Esophagus squamous epithelium (tissue), 4 donors: ENCODE measurements at regions not wholly inside any gene's neighbourhood (a gene's known extent, or its start where the extent isn't known, plus 50 kb on each side); places are given as distances from the start of the nearest gene placed in this dataset.

Source experiments
- POLR2A ChIP-seq, 4 donors: fragments of 450-650 bp; IDR thresholded peaks; one replicate each; pipeline ENCODE4 v1.6.1; 2017; ENCODE audit warnings: antibody characterized with exemption in 4 of 4, mild to moderate bottlenecking in 4 of 4, moderate library complexity in 3 of 4
- TF ChIP-seq, protein P1 (sequence below), 6 experiments: fragments of 450-650 bp in 4 of 6; fragments of 200-600 bp in 2 of 6; sonication (generic) in 2 of 6; IDR thresholded peaks; one replicate each; pipeline ENCODE4 v1.5.1; 2016 to 2019; ENCODE audit warnings: antibody characterized with exemption in 6 of 6, mild to moderate bottlenecking in 4 of 6, moderate library complexity in 4 of 6

GRCh38 chr5:17947029-17947428 is 312.8 kb downstream of the TAF11L14 start:
- TF ChIP-seq, protein P1, sequence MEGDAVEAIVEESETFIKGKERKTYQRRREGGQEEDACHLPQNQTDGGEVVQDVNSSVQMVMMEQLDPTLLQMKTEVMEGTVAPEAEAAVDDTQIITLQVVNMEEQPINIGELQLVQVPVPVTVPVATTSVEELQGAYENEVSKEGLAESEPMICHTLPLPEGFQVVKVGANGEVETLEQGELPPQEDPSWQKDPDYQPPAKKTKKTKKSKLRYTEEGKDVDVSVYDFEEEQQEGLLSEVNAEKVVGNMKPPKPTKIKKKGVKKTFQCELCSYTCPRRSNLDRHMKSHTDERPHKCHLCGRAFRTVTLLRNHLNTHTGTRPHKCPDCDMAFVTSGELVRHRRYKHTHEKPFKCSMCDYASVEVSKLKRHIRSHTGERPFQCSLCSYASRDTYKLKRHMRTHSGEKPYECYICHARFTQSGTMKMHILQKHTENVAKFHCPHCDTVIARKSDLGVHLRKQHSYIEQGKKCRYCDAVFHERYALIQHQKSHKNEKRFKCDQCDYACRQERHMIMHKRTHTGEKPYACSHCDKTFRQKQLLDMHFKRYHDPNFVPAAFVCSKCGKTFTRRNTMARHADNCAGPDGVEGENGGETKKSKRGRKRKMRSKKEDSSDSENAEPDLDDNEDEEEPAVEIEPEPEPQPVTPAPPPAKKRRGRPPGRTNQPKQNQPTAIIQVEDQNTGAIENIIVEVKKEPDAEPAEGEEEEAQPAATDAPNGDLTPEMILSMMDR (IDR thresholded peaks at IDR 0.05): no peak
- no peak for TF ChIP-seq POLR2A (IDR thresholded peaks at IDR 0.05)
